HepG2 (cell line): ENCODE measurements at regions not wholly inside any gene's neighbourhood (a gene's known extent, or its start where the extent isn't known, plus 50 kb on each side); places are given as distances from the start of the nearest gene placed in this dataset.
"Not testable (repeated sequence)": the region's sequence is repeated elsewhere in the genome, so short reads cannot be mapped to it uniquely, and the experiment has no call there.

ENCODE experiments used
- CTCF ChIP-seq: sonication (generic); formaldehyde crosslinking; IDR thresholded peaks from 2 replicates; pipeline ENCODE4 v1.5.0; 2020; ENCODE audit warnings: mild to moderate bottlenecking, missing genetic modification reagents, moderate library complexity
- FOXJ3 ChIP-seq: sonication (generic); formaldehyde crosslinking; IDR thresholded peaks from 2 replicates; pipeline ENCODE4 v1.4.0; 2020; ENCODE audit warnings: missing genetic modification reagents, mild to moderate bottlenecking, borderline replicate concordance
- GTF2F1 ChIP-seq: fragments of 150-350 bp; IDR thresholded peaks from 2 replicates; pipeline ENCODE4 v1.6.1; 2014; ENCODE audit warnings: low read length
- HCFC1 ChIP-seq: fragments of 150-350 bp; IDR thresholded peaks from 2 replicates; pipeline ENCODE4 v1.6.1; 2014; ENCODE audit warnings: low read depth, low read length
- HDAC2 ChIP-seq: sonication (generic); formaldehyde crosslinking; IDR thresholded peaks from 2 replicates; pipeline ENCODE4 v1.4.0; 2020; ENCODE audit warnings: missing genetic modification reagents
- HNF4A ChIP-seq: sonication (generic); formaldehyde crosslinking; IDR thresholded peaks from 2 replicates; pipeline ENCODE4 v1.4.0; 2020; ENCODE audit warnings: missing genetic modification reagents
- HOXA7 ChIP-seq: sonication (generic); formaldehyde crosslinking; IDR thresholded peaks from 2 replicates; pipeline ENCODE4 v1.8.1; 2022; ENCODE audit warnings: mild to moderate bottlenecking, missing genetic modification reagents, moderate library complexity
- KAT2B ChIP-seq: fragments of 150-350 bp; IDR thresholded peaks from 2 replicates; pipeline ENCODE4 v1.6.1; 2014; ENCODE audit warnings: low read depth, low read length, borderline replicate concordance
- KDM2A ChIP-seq: sonication (generic); formaldehyde crosslinking; IDR thresholded peaks from 2 replicates; pipeline ENCODE4 v1.4.0; 2020; ENCODE audit warnings: low read depth, missing genetic modification reagents, borderline replicate concordance
- MBNL3 ChIP-seq: fragments of 250-450 bp; sonication (Bioruptor Pico); conservative IDR thresholded peaks from 2 replicates; pipeline ENCODE4 v1.8.0; 2022; ENCODE audit warnings: mild to moderate bottlenecking, inconsistent platforms
- PAXIP1 ChIP-seq: sonication (generic); formaldehyde crosslinking; conservative IDR thresholded peaks from 2 replicates; pipeline ENCODE4 v1.4.0; 2020; ENCODE audit warnings: mild to moderate bottlenecking, missing genetic modification reagents, moderate library complexity
- POLR2A ChIP-seq, 2 experiments: IDR thresholded peaks; 2 replicates each; pipeline ENCODE4 v1.6.1; 2011; ENCODE audit warnings: low read depth in 2 of 2, low read length in 2 of 2, mild to moderate bottlenecking in 1 of 2, moderate library complexity in 1 of 2; ENCODE audit not compliant: insufficient read depth in 1 of 2
- UBTF ChIP-seq: sonication (generic); formaldehyde crosslinking; IDR thresholded peaks from 2 replicates; pipeline ENCODE4 v1.4.0; 2020; ENCODE audit warnings: mild to moderate bottlenecking, missing genetic modification reagents
- ZKSCAN8 ChIP-seq: IDR thresholded peaks from 2 replicates; pipeline ENCODE4 v1.6.1; 2016; ENCODE audit warnings: borderline replicate concordance, missing genetic modification reagents, missing compliant biosample characterization

GRCh38 chr5:2807244-2807643 lies 55.8 kb upstream of the IRX2 start:
- not testable (repeated sequence) for TF ChIP-seq ZKSCAN8; FOXJ3; HDAC2 (CRISPR knock-in tag); MBNL3 (CRISPR knock-in tag); KAT2B; HCFC1; UBTF (CRISPR knock-in tag); PAXIP1 (CRISPR knock-in tag); HOXA7 (CRISPR knock-in tag); KDM2A (CRISPR knock-in tag); HNF4A (CRISPR knock-in tag); CTCF (CRISPR knock-in tag); POLR2A (IDR thresholded peaks at IDR 0.05; ENCODE audit: insufficient read depth in 1 of 2, low read depth in 2 of 2, low read length in 2 of 2); GTF2F1
